Stimulated activated CD4-positive, alpha-beta T cell treated with anti-CD3 and anti-CD28 coated beads, Interleukin-15, amount 100 ng/mL, for 48 hours (primary cell): ENCODE measurements at regions not wholly inside any gene's neighbourhood (a gene's known extent, or its start where the extent isn't known, plus 50 kb on each side); places are given as distances from the start of the nearest gene placed in this dataset.

Source experiments
- DNase-seq, 2 donors: peaks; one replicate each; pipeline ENCODE4 v3.0.0-alpha.2; 2020; ENCODE audit warnings: low read depth in 2 of 2

DNA sequence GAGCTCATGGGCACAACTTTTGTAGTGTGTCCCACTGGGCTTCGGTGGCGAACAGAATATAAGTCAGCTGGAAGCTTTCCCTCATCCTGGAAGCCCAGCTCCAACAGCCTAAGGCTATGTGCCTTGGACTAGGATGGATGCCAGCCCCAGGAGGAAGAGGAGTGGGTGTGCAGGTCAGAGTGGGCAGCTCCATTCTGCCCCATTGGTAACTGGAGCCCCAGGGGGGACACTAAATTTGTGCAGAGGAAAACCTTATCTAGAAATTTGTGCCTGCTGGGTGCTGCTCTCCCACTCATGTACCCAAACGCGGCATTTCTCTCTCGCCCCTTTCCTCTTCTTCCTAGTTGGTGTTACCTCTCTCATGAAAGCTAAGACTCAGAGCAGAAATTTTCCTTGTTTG, 253.9 kb upstream of the MAN1A1 start:
- DNase-seq, result no peak

DNA sequence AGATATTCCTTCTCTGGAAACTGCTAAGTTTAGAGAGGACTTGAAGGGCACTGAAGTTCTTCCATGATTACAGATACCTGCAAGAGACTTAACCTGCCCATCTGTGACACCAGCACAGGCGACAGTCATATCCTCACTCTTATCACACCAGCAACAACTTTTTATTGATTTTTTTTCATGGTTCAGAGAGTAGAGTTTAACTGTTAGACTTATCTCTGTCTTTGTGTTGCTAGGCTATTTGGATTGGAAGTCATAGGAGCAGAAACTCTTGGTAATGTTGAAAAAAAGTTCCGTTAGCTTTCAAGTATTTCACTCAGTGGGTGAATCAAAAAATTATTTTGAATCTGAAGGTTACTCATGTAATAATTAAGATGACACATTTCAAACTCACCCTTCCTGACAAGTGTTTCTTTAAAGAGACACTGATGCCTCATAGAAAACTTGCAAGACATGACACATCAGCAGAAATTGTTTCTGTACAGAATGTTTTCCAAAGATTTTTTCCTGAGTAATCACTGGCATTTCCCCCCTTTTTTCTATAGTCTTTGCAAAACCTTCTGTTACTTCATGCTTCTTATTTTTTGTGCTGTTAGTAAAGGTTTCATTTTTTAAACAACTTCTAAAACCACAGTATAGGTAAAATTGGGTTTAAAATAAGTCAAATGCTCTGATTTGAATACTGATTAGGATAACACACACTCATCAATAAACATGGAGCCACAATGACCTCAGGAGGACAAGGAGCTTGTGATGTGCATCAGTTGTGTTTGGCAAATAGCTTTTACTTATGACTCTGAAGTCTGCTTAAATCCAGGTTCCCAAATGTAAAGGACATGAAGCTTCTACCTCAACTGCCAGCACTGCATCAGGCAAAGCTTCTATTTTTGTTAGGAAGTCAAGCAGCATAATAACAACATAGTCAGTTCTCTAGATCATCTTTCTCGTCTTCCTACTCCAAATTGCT, 252.9 kb upstream of the MAN1A1 start:
- no peak for DNase-seq

DNA sequence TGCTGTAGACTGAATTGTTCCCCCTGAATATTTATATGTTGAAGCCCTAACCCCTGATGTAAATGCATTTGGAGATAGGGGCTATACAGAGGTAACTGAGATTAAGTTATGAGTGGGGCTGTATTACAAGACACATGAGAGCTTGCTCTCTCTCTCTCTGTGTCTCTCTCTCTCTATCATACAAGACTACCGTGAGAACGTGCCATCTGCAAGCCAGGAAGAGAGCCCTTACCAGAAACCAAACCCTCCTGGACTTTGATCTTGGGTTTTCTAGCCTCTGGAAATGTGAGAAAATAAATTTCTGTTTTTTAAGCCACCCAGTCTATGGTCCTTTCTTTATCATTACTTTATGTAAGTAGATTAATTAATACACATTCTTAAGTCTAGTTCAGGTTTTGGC, 249.3 kb upstream of the MAN1A1 start:
- DNase-seq, result no peak

DNA sequence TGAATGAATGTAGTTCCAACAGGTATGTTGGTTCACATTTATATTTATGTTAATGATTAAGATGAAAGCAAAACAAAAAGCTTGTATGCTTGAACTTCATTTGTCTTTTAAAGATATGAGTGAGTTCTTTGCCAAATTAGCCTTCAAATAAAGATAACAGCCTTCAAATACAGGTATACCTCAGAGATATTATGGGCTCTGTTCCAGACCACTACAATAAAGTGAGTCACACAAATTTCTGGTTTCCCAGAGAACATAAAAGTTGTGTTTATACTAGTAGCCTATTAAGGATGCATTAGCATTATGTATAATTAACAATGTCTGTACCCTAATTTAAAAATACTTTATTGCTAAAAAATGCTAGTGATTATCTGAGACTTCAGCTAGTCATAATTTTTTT, 245.3 kb upstream of the MAN1A1 start:
- DNase-seq, result no peak

DNA sequence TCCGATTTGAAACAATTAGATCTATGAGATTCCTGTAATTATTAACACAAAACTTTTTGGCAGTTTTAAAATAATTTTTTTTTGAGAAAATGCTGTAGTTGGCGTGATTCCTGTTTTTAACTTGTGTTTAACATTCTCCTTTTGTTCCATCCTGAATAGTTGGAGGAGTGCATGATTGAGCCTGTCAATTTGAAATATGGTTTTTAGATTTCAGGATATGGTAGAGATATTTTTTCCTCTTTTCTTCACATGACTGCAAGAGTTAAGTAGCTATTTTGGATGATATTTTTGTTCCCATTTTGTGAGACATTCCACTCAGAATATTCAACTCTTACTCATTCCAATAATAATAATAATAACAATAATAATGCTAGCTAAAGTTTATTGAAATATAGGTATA, 241.7 kb upstream of the MAN1A1 start:
- DNase-seq, result no peak

DNA sequence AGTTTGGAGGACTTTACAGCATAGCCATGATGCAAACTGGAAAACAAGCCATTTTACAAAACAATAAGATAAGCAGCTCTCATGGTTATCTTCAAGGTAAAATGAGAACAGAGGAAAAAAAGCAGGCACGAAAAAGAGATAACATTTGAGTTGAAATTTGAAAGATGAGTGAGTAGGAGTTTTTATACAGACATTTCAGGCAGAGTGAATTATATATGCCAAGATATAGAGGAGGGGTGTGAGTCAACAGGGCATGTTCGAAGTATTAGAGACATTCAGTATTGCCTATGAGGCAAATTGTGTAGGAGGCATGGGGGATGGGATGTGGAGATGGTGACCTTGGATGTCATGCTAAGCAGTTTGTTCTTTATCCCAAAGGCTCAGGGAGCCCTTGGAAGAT, 240.5 kb upstream of the MAN1A1 start:
- no peak for DNase-seq

DNA sequence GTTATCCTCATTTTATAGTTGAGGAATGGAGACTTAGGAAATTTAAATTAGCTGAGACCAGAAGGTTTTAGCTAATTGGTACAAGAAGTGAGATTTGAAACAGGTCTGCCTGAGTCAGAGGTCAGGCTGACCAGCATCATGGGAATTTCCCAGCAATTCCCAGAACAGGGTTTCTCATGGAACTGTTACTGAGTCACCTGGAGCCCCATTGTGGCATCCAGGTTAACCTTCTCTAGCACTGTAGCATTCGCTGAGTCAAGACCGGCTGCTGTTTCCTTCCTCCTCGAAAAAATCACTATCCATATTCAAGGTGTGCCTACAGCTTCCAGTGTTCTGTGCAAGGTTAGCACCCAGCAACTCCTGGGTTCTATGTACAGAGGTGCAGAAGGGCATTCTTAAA, 238.0 kb upstream of the MAN1A1 start:
- DNase-seq, result no peak

DNA sequence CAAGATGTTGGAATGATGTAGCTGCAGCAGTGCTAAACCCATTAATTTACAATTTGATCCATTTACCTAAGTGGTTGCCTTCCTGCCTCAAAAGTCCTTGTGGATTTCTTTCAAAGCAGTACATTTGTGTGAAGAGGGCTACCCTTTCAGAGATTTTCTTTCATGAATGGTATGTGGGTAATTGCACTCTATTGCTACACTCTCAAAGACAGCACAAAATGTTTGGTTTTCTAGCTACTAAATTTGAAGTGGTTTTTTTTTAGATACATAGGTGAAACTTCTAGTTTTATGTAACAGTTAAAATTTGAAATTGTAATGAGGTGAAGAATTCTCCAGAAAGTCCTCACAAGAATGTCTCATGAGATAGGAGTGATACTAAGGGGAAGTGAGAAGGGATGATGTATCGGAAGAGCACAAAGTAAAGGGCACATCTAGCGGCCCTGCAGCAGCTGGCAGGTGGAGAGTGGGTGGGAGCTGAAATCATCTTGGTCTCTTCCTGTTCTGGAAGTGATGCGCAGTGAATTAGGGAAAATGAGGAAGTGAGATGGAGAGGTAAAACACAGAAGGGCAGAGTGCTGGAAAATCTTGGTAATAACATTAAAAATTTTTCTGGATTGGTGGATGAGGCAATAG, 236.8 kb upstream of the MAN1A1 start:
- DNase-seq, result no peak

DNA sequence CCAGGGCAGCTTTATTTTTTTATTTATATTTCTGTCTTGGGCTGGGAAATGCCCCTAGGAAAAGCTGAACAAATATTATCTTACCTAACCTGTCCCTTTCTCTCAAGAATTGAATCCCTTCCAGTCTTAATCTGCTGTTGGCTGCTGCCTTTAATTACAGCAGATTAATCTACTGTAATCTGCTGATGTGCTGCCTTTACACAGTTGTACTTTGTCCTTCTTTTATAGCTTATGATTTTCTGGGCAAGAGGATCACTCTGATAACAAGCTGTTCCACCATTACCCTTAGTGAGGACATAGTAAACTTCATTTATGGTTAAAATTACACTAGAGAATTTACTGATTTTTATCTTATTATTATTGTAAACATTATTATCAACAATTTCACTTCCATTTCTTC, 234.5 kb upstream of the MAN1A1 start:
- no peak for DNase-seq

DNA sequence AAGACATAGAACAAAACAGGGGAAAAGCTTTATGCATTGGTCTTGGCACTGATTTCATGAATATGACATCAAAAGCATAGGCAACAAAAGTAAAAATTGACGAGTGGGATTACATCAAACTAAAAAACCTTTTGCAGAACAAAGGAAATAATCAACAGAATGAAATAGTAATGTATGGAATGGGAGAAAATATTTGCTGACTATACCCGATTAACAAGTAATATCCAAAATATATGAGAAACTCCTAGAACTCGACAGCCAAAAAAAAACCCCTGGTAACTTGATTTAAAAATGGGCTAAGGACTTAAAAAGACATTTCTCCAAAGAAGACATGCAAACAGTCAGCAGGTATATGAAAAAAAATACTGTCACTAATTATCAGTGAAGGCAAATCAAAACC, 231.7 kb upstream of the MAN1A1 start:
- DNase-seq, result no peak

DNA sequence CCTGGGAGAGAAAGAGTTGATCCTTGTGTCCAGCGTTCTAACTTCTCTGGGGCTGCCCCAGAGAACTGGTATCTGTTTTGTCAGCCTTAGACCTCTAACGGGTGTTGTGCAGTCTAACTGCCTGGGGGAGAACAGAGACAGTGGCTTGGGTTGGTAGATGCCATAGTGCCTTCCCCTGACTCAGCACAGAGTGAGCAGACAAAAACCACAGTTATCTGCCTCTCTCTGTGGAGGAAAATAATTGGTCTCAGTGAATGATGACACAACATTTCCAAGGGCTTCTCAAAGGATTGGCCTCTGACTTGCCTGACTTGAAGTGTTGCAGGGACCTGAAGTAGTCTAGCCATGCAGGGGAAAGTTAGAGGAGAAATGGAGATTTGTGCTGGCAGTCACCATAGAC, 226.2 kb upstream of the MAN1A1 start:
- no peak for DNase-seq

DNA sequence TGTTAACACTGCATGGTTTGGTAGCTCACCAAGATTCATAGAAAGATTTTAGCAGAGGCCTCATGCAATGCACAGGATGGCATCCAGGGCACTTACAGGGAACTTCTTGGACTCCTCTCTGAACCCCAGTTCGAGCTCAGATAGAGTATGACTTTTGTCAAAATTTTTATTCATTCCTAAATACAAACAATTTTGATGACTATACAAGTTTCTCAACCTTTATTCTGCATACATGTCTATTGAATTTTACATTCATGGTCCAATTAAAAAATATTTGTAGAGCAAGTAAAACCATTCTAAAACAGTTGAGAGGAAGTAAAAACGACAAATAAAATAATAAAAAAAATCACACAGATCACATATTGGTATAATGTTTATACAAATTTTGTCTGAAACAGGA, 219.0 kb upstream of the MAN1A1 start:
- no peak for DNase-seq

DNA sequence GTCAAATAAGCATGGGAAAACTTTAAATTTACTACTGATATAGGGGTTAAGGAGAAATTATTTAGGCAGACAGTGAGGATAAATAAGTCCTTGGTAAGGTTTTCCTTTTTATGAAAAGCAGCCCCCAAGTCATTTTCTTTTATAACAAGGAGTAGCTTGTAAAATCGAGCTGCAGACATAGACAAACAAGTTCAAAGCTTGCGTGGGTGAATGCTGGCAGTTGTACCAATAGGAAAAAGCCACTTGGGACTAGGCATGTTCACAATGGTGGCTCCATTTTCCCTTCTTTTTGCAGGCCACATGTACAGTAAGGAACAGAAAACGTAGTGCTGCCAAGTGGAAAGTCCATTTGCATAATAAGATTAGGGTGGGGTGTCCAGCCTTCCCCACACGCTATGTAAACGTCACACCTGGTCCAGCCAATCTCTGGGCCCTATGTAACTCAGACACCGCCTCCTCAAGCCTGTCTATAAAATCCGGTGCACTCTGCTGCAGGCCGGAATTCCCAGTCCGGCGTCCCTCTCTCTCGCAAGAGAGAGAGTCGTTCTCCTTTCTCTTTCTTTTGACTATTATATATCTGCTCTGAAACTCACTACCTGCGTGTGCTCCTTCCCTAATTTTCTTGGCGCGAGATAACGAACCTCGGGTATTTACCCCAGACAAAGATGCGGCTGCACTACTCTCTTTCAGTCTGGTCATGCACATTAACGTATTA, 217.1 kb upstream of the MAN1A1 start:
- no peak for DNase-seq

DNA sequence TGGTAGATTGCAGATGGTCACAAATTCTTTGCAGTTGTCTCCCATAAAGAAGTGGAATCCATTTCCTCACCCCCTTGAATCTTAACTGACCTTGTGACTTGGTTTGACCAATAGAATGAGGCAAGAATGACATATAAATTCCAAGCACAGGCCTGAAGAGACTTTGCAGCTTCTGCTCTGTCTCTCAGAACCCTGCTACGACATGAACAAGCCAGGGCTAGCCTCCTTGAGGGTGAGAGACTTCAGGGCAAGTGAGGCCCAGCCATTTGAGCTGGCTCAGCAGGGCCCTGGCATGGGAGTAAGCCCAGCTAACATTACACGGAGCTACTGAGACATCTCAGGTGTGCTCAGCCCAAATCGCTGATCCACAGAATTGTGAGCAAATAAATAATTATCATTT, 216.3 kb upstream of the MAN1A1 start:
- DNase-seq, result no peak

DNA sequence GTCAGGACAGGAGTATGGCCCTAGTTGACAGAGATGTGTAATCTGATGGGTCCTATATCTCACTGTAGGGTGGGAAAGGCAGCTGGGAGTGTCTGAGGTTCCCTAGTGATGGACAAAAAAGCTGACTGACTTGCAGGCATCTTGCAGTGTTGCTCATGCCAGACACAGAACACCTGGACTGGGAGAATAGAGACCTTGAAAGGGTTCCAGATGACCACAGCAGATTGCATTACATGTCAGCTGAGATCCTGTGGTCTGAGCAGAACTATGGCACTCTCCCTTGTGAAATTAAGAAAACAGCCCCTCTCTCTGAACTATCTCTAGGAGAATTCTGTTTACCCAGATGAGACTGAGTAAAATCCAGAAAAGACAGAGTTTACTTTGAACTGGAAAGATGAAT, 212.6 kb upstream of the MAN1A1 start:
- DNase-seq, result no peak

DNA sequence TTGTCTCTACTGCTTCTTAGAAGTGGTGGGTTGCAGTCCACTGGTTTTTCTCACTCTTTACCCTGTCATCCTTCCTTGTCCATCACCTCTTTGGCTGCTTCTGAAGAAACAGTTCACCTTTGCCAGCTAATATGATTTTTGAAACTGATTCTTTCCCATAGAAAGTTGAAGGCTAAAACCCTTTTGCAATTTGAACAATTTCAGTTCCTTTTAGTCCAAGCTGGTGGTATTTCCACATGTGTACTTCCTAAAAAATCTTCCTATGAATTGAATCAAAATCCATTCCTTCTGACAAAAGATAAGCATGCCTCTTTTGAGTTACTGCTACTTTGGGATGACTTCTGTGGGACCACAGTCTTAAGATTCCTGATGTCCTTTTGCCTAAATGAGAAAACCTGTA, 210.0 kb upstream of the MAN1A1 start:
- no peak for DNase-seq

DNA sequence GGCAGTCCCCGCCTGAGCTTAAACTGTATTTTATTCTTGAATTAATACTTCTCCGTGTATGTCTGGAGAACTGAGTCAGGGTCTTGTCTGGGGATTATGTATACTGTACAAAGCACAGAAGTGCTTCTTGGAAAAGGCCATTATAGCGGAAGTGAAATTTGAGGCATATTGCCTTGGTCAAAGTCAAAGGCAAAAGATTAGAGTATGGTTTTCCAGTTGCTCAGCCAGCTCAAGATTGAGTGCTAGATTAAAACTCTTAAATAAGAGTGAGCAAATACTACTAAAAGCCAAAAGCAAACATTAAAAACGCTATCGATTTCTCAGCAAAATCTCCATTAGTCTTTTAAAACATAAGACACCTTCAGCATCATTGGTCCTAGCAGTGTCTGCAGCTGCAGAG, 207.7 kb upstream of the MAN1A1 start:
- DNase-seq, result no peak

DNA sequence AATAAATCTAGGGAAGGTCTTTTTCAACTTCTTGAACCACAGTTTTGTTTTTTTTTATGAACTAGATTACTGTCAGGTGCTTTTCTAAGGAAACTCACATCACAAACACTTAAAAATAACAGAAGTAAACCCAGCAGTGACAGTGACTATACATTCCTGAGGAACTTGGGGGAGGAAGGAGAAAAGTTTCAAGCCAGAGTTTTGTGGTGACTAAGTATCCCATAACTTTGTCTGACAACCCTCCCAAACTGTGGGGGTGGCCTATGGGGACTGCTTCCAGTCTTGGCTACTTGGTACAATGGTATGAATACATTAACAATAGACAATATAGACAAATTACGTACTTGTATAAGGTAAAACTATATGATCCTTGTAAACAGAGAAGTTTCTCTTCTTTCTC, 202.5 kb upstream of the MAN1A1 start:
- no peak for DNase-seq

DNA sequence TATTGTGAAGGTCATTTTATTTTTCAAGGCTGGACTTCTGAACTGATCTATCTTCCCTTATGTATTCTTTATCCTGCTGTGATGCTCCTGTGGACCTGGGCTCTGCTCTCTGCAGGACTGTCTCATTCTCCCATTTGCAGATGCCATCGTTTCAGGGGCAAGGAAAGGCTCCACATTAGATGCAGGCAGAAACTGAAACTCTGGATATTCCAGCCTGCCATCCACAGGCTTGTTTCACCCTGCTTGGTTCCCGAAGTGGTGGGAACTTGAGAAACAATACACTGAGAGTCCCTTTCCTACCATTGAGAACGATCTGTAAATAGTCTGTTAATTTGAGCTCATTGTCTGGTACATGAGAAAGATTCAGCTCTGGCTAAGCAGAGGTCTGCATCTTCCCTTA, 197.5 kb upstream of the MAN1A1 start:
- no peak for DNase-seq

DNA sequence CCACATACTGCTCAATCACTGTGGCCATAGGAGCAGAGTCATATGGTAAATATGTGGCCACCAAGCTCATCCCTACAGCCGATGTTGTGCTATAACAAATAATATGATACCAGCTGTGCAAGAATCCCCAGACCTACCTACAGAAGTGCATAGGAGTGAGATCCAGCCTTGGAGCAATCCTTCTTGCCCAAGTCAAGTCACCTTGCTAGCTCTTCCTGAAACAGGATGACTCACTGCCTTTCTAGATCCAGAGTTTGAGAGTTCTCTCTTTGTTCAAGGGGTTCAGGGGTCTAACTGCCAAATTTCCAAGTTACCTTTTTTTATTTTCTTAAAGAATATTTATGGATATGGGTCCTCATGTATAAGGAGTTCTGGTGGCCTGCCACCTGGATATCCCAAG, 195.7 kb upstream of the MAN1A1 start:
- no peak for DNase-seq

DNA sequence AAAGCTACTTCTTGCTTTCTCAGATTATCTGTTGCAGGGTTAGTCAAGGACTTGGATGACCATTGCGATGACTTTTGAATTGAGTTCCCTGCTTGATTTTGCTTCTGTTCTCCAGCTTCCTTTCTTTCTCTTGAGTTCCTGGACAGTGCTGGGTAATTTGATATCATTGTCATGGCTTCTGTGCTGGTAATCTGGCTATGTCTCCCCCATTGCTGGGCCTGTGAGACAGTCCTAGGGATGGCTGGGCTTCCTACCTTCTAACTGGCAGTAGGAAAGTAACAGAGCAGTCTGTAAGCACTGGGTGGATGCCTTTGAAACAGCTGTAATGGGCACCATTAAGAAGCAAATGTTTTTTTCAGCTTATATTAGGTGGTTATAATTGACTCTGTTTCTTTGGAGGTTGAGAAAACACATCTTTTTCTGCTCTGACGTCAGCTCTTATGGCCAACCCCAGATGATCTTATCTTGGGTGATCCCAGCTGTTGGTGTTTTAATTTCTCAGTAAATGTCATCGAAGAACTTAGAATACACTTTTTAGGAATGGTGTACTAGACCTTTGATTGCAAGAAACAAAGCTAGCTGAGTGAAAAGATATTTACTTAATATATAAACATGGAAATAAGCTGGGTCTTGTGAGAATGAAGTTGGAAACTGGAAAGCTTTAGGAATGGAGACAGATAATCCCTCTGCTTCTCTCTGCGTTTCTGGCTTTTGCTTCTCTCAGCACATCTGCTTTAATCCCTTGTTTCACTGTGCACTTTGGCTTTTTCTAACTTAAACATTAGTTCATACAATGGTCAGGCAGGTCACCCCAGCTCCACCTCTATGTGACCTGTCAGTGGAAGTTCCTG, 195.0 kb upstream of the MAN1A1 start:
- no peak for DNase-seq

DNA sequence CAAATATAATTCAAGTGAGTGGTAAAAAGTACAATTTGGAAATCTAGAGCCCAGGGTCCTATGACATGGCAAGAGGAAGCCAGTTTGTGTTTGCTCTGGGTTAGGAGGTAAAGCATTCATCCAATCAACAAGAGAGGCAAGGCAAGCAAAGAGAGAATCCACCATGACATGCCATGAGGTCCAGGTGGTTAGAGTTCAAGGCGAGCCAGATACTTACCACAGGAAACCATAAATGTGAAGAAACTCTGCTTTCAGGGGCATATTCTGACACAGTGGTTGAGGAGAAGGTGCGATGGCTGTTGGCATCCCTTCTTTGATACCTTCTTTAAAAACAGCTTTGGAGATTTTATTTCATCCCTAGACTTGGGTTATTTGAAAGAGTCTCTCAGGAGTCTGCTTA, 193.8 kb upstream of the MAN1A1 start:
- DNase-seq, result no peak
